GM21619 (cell line): ENCODE measurements at regions not wholly inside any gene's neighbourhood (a gene's known extent, or its start where the extent isn't known, plus 50 kb on each side); places are given as distances from the start of the nearest gene placed in this dataset.
"Not testable (repeated sequence)": the region's sequence is repeated elsewhere in the genome, so short reads cannot be mapped to it uniquely, and the experiment has no call there.

Experiments
- ATAC-seq: cut with Tn5 transposase; IDR thresholded peaks from one replicate; pipeline ENCODE4 v1.9.1; 2021; ENCODE audit not compliant: unreplicated experiment

- ATAC-seq: no peak
Measured at GRCh38 chr15:39260391-39260790, 320.5 kb upstream of the THBS1 start.

- ATAC-seq: no peak
Measured at GRCh38 chr15:39260791-39261190, 320.1 kb upstream of the THBS1 start.

- ATAC-seq: not testable (repeated sequence)
Measured at GRCh38 chr15:39261397-39262183, 319.3 kb upstream of the THBS1 start.

DNA sequence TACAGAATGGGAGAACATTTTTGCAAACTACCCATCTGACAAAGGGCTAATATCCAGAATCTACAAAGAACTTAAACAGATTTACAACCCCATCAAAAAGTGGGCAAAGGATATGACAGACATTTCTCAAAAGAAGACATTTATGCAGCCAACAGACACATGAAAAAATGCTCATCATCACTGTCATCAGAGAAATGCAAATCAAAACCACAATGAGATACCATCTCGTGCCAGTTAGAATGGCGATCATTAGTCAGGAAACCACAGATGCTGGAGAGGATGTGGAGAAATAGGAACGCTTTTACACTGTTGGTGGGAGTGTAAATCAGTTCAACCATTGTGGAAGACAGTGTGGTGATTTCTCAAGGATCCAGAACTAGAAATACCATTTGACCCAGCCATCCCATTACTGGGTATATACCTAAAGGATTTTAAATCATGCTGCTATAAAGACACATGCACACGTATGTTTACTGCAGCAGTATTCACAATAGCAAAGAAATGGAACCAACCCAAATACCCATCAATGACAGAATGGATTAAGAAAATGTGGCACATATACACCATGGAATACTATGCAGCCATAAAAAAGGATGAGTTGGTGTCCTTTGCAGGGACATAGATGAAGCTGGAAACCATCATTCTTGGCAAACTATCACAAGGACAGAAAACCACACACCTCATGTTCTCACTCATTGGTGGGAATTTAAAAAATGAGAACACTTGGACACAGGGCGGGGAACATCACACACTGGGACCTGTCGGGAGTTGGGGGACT lies 317.7 kb upstream of the THBS1 start:
- ATAC-seq: not testable (repeated sequence)

DNA sequence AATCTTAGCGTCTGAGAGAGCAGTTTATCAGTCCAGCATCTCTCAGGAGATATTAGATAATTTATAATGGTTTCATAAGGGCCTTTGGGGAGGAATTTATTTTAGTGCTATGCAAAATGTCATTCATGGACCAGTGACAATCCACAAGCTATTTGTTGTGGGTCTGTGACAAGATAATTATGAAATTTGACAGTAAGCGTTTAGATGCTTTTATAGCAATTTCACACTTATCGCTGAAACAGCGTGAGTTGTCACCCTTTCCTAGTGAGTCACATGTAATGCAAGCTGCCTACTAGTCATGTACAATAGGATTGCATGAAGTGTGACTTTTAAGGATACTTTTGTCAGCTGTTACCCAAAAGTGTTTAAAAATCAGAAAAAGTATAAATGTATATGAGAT lies 315.6 kb upstream of the THBS1 start:
- no peak for ATAC-seq

DNA sequence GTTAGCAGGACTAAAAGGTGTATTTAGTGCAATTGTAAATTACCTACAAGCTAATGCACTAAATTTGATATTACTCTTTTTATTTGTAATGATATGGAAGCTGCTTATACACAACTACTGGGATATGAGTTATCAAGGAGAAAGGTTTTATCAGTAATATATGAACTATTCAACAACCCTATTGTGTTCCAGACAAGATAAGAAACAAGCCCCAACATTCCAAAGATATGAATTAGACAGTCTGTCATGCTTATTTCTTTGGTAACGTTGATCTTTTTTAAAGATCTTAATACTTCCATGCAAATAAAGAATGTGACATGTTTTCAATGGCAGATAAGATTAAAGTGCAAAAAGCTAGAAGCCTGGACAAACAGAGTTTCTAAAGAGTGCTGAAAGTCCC lies 314.0 kb upstream of the THBS1 start:
- ATAC-seq: no peak

- ATAC-seq: no peak
Measured at GRCh38 chr15:39267685-39268084, 313.2 kb upstream of the THBS1 start.

- no peak for ATAC-seq
Measured at GRCh38 chr15:39269352-39269751, 311.5 kb upstream of the THBS1 start.

DNA sequence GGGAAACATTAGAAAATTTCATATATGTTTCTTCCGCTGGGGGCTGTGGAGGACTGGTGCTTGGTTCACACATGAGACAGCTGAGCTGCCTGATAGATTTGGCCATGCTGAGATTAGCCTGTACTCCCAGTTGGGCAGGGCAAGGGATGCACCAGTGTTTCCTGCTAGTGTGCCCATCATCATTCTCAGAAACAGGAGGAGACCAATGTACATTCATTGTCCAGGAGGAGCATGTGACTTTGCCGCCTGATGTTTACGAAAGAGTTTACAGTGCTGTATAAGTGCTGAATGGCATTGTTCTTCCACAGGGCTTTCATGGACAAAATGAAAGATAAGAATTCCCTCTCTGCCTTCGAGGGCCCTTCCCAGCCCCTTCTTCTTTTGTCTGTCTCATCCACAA lies 311.1 kb upstream of the THBS1 start:
- ATAC-seq: no peak

DNA sequence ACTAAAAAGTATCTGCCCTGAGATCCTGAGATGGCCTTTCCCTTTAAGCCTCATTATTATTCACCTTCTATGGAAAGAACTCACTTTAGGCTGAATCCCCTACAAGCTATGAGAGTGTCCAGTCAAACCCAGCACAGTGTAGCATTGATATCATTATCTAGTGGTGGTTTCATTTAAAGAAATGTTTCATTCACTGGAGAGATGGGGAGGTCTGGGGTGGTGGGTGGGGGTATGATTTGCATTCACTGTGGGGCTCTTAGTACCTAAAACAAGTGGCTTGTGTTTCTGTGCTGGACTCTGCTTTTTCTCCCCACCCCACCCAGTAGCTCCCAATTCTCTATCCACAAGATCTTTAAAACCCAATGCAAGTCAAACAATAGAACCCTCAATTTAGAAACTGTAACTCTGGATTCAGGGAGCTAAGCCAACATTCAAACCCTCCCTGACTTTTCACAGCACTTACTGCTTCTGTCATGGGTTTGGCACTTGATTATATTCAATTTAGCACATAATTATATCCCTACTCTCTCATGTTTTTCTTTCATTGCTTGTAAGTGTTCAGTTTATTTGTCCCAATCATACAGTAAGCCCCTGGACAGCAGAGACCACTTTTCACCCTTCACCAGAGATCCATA lies 310.5 kb upstream of the THBS1 start:
- ATAC-seq: no peak

- ATAC-seq: no peak
Measured at GRCh38 chr15:39270934-39271333, 309.9 kb upstream of the THBS1 start.

DNA sequence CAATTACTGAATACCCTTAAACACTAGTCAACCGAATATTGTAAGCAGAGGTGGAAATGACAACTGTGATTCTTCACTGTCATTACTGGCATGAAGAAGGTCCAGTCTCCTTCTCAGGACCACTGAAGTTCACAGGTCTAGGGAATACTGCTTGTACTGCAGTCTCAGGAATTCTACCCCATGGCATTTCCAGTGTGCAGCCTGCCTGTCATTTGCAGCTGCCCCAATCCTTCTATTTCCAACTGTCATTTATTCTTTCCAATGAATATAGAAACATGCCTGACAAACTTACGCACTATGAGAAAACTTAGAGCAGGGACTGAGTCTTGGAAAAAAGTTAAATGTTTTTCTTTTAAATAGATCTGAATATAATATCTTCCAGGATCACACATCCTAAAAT lies 308.0 kb upstream of the THBS1 start:
- no peak for ATAC-seq

- ATAC-seq: no peak
Measured at GRCh38 chr15:39273717-39274411, 307.0 kb upstream of the THBS1 start.

DNA sequence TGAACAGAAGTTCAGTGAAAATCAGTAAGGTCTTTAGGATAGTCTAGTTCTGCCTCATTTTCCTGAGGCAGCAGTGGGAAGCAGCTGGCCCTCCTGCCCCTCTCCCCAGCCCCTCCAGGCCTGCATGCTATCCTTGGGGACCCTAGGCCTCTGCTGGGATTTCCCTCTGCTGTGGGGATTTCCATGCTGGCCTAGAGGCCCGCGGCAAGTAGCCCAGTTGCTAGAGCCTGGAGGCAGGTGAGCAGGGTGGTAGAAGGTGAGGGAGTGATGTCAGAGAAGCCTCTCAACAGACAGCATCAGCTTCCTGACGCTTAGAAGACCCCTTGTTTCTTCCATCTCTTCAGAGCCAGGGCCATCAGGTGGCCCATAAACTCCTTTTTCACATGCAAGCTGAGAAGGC lies 305.8 kb upstream of the THBS1 start:
- ATAC-seq: no peak

DNA sequence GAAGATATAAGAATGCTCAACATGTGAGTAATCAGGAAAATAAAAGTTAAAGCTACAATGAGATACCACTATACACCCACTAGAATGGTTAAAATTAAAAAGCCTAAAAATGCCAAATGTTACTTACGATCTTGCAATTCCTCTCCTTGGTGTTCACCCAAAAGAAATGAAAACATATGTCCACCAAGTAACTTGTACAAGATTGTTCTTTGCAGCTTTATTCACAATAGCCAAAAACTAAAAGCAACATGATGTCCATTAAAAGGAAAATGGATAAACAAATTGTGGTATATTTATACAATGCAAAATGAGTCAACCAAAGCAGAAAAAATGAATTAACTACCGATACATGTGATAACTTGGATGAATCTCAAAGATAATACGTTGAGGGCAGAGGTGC lies 301.6 kb upstream of the THBS1 start:
- no peak for ATAC-seq

DNA sequence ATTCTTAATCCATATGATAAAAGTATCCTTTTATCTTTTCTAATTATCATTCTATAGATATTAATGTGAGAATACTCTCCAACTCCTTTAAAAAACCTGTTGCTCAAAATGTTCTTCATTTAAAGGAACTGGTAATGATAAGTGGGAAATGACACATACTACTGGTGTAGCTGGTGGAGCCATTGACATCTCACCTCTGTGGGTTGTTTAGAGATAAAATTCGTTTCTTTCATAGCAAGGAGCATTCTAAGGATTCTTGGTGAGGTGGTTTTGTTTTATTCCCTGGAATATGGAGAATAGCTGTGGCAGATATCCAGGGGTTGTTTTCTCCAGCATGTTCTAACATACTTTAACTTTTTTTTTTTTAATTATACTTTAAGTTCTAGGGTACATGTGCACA lies 299.8 kb upstream of the THBS1 start:
- ATAC-seq: no peak

DNA sequence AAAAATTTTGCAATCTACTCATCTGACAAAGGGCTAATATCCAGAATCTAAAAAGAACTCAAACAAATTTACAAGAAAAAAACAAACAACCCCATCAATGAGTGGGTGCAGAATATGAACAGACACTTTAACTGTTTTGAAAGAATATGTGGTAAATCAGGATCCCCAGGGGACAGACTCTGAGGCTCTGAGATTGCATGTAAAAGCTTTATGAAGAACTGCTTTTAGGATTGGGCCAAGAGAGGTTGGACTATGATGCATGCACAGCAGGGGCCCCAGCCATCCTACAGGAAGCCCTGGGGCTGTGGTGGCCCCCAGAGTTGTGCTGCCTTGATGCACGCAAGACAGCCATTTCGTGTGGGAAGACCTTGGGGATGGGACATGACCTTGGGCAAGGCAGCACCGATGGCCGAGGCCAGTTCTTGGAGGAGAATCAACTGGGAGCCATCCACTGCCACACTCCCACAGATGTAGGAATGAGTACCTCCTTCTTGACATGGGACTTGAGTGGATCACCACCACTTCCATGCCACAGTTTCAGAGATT lies 298.1 kb upstream of the THBS1 start:
- no peak for ATAC-seq

DNA sequence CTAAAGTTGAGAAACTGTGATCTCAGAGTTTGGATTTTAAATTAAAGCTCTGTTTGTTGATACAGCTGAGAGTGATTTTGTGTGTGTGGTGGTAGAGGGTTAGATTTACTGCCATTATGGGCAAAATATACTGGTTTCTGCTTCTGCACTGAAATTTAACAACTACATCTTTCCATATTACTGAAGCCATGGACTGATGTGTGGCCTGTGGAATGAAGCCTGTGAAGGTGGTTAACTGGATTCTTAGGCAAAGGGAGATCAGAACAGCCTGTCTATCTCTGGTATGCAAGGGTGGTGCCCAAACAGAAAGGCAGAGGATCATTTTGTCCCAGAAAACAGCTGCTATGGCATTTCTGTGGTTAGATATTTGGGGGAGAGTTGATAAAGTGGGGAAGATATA lies 297.3 kb upstream of the THBS1 start:
- ATAC-seq: no peak

GRCh38 chr15:39285071-39285470 lies 295.8 kb upstream of the THBS1 start:
- no peak for ATAC-seq

GRCh38 chr15:39285663-39286062 lies 295.2 kb upstream of the THBS1 start:
- ATAC-seq: no peak

DNA sequence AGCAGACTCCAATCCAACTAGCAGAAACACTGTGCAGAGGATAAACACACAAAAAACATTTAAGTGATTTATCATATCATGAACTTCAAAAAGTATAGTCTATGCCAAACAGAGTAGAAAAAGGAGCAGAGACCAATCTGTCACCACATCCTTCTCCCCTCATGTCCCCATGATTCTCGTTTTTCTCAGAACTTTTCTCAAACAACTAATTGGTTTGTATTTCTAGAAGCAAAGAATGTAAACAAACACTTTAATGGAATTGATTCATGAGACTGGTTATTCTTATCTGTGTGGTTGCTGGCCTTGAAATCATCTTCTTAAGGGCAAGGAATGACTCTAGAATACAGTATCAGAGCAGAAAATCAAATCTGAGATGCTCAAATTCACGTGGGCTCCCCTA lies 294.2 kb upstream of the THBS1 start:
- no peak for ATAC-seq
